Immature natural killer cell (primary cell): ENCODE measurements at regions not wholly inside any gene's neighbourhood (a gene's known extent, or its start where the extent isn't known, plus 50 kb on each side); places are given as distances from the start of the nearest gene placed in this dataset.
"Not testable (repeated sequence)": the region's sequence is repeated elsewhere in the genome, so short reads cannot be mapped to it uniquely, and the experiment has no call there.

Experiments
- DNase-seq, 3 donors: peaks; one replicate each; pipeline ENCODE4 v3.0.0; 2022; ENCODE audit warnings: mixed read lengths in 1 of 3
- H3K27ac Mint-ChIP-seq, 6 donors: one replicate each; pipeline ENCODE4 v1.8.0; 2020; ENCODE audit warnings: mixed read lengths in 6 of 6, mild to moderate bottlenecking in 5 of 6, inconsistent platforms in 4 of 6, moderate library complexity in 3 of 6
- H3K27me3 Mint-ChIP-seq, 3 donors: one replicate each; pipeline ENCODE4 v1.8.0; 2020 to 2021; ENCODE audit warnings: low read depth in 3 of 3, mild to moderate bottlenecking in 3 of 3, mixed read lengths in 3 of 3, moderate library complexity in 3 of 3, inconsistent platforms in 1 of 3
- H3K36me3 Mint-ChIP-seq, 3 donors: one replicate each; pipeline ENCODE4 v1.8.0; 2020; ENCODE audit warnings: mixed read lengths in 3 of 3, inconsistent platforms in 2 of 3, mild to moderate bottlenecking in 2 of 3
- H3K4me1 Mint-ChIP-seq, 2 donors: one replicate each; pipeline ENCODE4 v1.8.0; 2020; ENCODE audit warnings: inconsistent platforms in 2 of 2, mild to moderate bottlenecking in 2 of 2, mixed read lengths in 2 of 2, moderate library complexity in 1 of 2
- H3K4me3 Mint-ChIP-seq, 5 donors: one replicate each; pipeline ENCODE4 v1.8.0; 2020; ENCODE audit warnings: mild to moderate bottlenecking in 5 of 5, mixed read lengths in 5 of 5, inconsistent platforms in 3 of 5, moderate library complexity in 3 of 5
- H3K9me3 Mint-ChIP-seq, 6 donors: one replicate each; pipeline ENCODE4 v1.8.0; 2020; ENCODE audit warnings: mild to moderate bottlenecking in 6 of 6, mixed read lengths in 6 of 6, inconsistent platforms in 4 of 6, moderate library complexity in 3 of 6

DNA sequence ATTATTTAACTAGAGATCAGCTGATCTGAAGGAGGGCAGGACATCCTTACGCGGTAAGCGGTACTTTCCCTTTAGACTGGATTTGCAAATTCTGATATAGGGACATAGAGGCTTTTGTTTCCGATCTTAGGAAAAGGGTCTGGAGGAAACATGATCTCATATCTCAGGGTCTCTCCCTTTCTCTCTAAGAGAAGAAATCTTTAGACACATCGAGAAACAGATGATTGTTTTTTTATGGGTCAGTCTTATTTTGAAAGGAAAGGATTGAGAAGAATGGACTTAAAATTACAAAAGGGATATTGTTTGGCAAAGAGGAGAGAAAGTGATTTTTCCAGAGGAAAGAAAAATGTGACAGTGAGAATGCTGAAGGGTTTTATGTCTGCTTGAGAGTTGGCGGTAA is 83.9 kb upstream of the OGFRL1 start:
- no peaks in the 10 kb centered on the region for H3K36me3 Mint-ChIP-seq
- no peaks in the 10 kb centered on the region for H3K9me3 Mint-ChIP-seq
- no peak for DNase-seq
- H3K27me3 Mint-ChIP-seq: peaks cover 2 to 5% (median 4%) of the 10 kb centered on the region in 3 donors
- no peaks in the 10 kb centered on the region for H3K4me1 Mint-ChIP-seq
- H3K4me3 Mint-ChIP-seq: no peak overlapping the region
- H3K27ac Mint-ChIP-seq: no peak overlapping the region

DNA sequence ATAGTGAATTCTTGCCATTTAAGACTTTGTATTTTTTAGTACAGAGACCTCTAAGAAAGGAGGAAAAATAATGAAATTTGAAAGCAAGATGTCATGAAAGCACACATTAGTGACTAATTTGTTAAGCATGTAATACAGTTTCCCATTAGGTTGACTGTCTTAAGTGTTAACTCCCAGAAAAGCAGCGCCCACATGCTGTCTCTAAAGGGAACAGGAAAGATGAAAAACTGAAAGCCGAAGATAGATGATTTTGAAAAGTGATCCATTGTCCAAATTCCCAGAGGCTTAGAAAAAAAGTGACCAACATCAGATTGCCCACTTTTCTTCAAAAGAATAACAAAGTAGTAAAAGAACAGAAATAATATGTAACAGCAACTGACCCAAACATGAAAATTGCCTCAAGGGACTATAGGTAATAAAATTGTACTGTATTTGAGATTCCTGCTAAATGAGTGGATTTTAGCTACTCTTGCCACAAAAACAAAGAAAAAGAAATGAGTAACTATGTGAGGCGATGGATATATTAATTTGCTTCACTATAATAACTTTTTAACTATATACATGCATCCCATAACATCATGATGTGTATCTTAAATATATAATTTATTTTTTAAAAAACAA is 83.2 kb upstream of the OGFRL1 start:
- H3K4me3 Mint-ChIP-seq: no peak overlapping the region
- no peak overlapping the region for H3K27ac Mint-ChIP-seq
- H3K9me3 Mint-ChIP-seq: no peaks in the 10 kb centered on the region
- H3K36me3 Mint-ChIP-seq: no peaks in the 10 kb centered on the region
- H3K27me3 Mint-ChIP-seq: peaks cover 2 to 5% (median 4%) of the 10 kb centered on the region in 3 donors
- H3K4me1 Mint-ChIP-seq: no peaks in the 10 kb centered on the region
- DNase-seq: no peak

- H3K27ac Mint-ChIP-seq: no peak overlapping the region
Observed at GRCh38 chr6:71206089-71206488, 82.5 kb upstream of the OGFRL1 start.

DNA sequence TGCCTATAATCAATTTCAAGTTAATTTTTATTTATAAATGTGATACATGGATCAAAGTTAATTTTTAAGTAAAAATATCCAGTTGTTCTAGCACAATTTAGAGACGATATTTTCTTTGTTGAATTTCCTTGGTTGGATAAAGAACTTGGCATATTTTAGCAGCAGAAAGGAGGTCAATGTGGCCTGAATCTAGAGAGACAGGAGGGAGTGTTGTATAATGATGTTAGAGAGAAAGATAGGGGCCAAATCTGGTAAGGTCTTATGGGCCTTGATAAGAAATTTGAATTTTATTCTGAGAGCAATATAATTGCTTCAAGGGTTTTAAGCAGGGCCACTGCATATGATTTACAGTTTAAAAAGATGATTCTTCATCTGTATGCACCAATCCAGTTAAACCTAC is 79.4 kb upstream of the OGFRL1 start:
- H3K27ac Mint-ChIP-seq: no peak overlapping the region
- no peaks in the 10 kb centered on the region for H3K4me1 Mint-ChIP-seq
- H3K4me3 Mint-ChIP-seq: no peak overlapping the region
- H3K9me3 Mint-ChIP-seq: no peaks in the 10 kb centered on the region
- no peaks in the 10 kb centered on the region for H3K36me3 Mint-ChIP-seq
- no peak for DNase-seq
- H3K27me3 Mint-ChIP-seq: peaks cover 0 to 6% (median 2%) of the 10 kb centered on the region in 3 donors

More at GRCh38 chr6:71206089-71206488, 82.5 kb upstream of the OGFRL1 start:
- H3K9me3 Mint-ChIP-seq: no peaks in the 10 kb centered on the region
- no peaks in the 10 kb centered on the region for H3K4me1 Mint-ChIP-seq
- H3K36me3 Mint-ChIP-seq: no peaks in the 10 kb centered on the region
- no peak for DNase-seq
- no peak overlapping the region for H3K4me3 Mint-ChIP-seq
- H3K27me3 Mint-ChIP-seq: peaks cover 2 to 5% (median 4%) of the 10 kb centered on the region in 3 donors

- H3K4me1 Mint-ChIP-seq: no peaks in the 10 kb centered on the region
Observed at GRCh38 chr6:71209626-71210025, 79.0 kb upstream of the OGFRL1 start.

DNA sequence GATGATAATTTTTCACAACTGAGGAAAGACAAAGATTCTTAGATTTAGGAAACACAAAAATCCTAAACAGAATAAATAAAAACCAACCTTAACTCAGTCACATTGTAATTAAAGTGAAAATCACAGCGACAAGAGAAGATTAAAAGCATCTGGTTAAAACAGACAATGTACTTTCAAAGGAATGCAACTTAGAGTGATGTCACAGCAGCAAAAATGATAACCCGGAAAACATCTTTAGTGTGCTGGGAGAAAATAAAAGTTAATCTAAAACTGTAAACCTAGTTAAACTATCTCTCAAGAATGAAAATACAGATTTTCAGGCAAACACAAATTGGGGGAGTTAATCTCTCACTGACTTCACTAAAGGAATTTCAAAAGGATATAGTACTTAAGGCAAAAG is 76.8 kb upstream of the OGFRL1 start:
- H3K4me1 Mint-ChIP-seq: no peaks in the 10 kb centered on the region
- no peaks in the 10 kb centered on the region for H3K9me3 Mint-ChIP-seq
- no peak overlapping the region for H3K4me3 Mint-ChIP-seq
- peaks cover 0 to 5% (median 2%) of the 10 kb centered on the region in 3 donors for H3K27me3 Mint-ChIP-seq
- no peak for DNase-seq
- no peaks in the 10 kb centered on the region for H3K36me3 Mint-ChIP-seq
- H3K27ac Mint-ChIP-seq: no peak overlapping the region

More at GRCh38 chr6:71209626-71210025, 79.0 kb upstream of the OGFRL1 start:
- H3K9me3 Mint-ChIP-seq: no peaks in the 10 kb centered on the region
- no peak overlapping the region for H3K27ac Mint-ChIP-seq
- DNase-seq: no peak
- H3K36me3 Mint-ChIP-seq: no peaks in the 10 kb centered on the region
- peaks cover 0 to 6% (median 2%) of the 10 kb centered on the region in 3 donors for H3K27me3 Mint-ChIP-seq
- no peak overlapping the region for H3K4me3 Mint-ChIP-seq

- H3K36me3 Mint-ChIP-seq: no peaks in the 10 kb centered on the region
Observed at GRCh38 chr6:71220466-71220865, 68.1 kb upstream of the OGFRL1 start.

GRCh38 chr6:71222671-71223070 is 65.9 kb upstream of the OGFRL1 start:
- Mint-ChIP-seq H3K36me3 (no peaks in the 10 kb centered on the region), H3K9me3 (no peaks in the 10 kb centered on the region), H3K27ac (no peak overlapping the region), H3K4me1 (peaks cover 0 to 3% of the 10 kb centered on the region in 2 donors), H3K27me3 (peaks cover 2 to 7% (median 2%) of the 10 kb centered on the region in 3 donors), H3K4me3 (no peak overlapping the region)
- DNase-seq: no peak

More at GRCh38 chr6:71220466-71220865, 68.1 kb upstream of the OGFRL1 start:
- peaks cover 0 to 3% of the 10 kb centered on the region in 2 donors for H3K4me1 Mint-ChIP-seq
- H3K9me3 Mint-ChIP-seq: no peaks in the 10 kb centered on the region
- DNase-seq: no peak
- peaks cover 0 to 6% (median 2%) of the 10 kb centered on the region in 3 donors for H3K27me3 Mint-ChIP-seq
- H3K4me3 Mint-ChIP-seq: no peak overlapping the region
- no peak overlapping the region for H3K27ac Mint-ChIP-seq

DNA sequence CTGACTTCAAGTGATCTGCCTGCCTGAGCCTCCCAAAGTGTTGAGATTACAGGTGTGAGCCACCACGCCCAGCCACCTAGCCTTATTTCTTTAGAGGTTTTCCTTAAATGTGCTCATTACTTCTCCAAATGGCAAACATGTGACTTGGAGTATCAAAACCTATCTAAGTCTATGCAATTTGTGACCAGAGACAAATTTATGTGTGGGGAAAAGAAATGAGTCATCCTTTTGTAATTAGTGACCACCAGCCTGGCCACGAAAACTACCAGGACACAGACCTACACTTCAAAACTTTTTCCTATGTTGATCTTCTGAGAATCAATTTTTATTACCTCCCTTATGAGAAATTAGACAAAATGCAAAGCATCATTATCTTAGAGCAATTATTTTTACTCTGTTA is 64.6 kb upstream of the OGFRL1 start:
- Mint-ChIP-seq H3K27me3 (peaks cover 2 to 7% (median 2%) of the 10 kb centered on the region in 3 donors), H3K4me1 (peaks cover 8 to 9% of the 10 kb centered on the region in 2 donors), H3K27ac (no peak overlapping the region), H3K4me3 (no peak overlapping the region), H3K36me3 (no peaks in the 10 kb centered on the region), H3K9me3 (no peaks in the 10 kb centered on the region)
- DNase-seq: no peak

DNA sequence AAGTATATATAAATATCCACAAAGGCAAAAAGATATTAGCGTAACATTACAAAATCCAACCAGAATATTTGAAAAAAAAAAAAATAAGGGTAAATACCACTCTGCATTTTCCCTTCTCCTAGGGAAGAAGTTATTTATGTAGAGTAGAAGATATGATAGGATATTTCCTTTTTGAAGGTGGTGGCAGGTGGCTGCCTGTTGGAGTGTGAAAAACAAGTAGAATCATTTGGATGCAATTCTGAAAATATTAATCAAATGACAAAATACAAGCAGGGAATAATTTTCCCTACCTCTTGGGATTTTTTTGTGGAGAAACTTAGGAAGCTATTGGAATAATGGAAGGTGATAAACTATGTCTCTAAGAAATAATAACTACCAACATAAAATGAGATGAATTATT is 62.5 kb upstream of the OGFRL1 start:
- no peaks in the 10 kb centered on the region for H3K9me3 Mint-ChIP-seq
- H3K27me3 Mint-ChIP-seq: peaks cover 2 to 7% (median 2%) of the 10 kb centered on the region in 3 donors
- no peak overlapping the region for H3K4me3 Mint-ChIP-seq
- no peaks in the 10 kb centered on the region for H3K36me3 Mint-ChIP-seq
- H3K4me1 Mint-ChIP-seq: peaks cover 16 to 17% of the 10 kb centered on the region in 2 donors
- H3K27ac Mint-ChIP-seq: no peak overlapping the region
- DNase-seq: no peak

DNA sequence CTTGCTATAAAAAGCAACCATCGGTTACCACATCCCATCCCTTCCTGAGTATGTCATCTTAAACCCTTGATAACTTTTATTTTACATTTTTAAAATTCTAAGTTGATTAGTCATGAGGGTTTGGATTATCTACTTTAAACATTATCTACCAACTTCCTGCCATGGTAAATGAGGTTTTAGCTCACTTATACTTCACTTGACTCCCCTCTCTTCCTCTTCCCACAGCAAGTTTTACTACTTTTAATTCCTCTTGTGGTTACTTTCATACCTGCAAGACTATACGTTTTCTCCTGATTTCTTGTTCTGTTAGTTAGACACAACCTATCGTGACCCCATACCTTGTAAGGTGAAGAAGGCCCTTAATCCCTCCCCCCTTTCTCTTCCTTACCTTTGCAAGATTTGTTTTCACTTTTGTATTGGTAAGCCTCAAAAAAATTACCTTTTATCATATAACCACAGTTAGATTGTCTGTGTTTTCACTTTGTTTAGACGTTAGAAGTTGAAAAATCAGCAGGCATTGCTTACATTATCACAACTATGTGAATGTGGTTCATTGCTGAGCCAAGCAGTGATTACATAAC is 60.1 kb upstream of the OGFRL1 start:
- DNase-seq: peak; percentile 9 to 12 (median 11)
- Mint-ChIP-seq H3K4me1 (peaks cover 15 to 16% of the 10 kb centered on the region in 2 donors), H3K9me3 (no peaks in the 10 kb centered on the region), H3K4me3 (peak overlapping the region; percentile 4 to 54 (median 28)), H3K27me3 (peaks cover 2 to 4% (median 2%) of the 10 kb centered on the region in 3 donors), H3K36me3 (no peaks in the 10 kb centered on the region), H3K27ac (peak overlapping the region in 4 of 6 donors; percentile 15 to 68 (median 48))

- Mint-ChIP-seq H3K27me3 (peaks cover 0 to 4% (median 2%) of the 10 kb centered on the region in 3 donors), H3K27ac (no peak overlapping the region)
Observed at GRCh38 chr6:71229477-71229876, 59.1 kb upstream of the OGFRL1 start.

DNA sequence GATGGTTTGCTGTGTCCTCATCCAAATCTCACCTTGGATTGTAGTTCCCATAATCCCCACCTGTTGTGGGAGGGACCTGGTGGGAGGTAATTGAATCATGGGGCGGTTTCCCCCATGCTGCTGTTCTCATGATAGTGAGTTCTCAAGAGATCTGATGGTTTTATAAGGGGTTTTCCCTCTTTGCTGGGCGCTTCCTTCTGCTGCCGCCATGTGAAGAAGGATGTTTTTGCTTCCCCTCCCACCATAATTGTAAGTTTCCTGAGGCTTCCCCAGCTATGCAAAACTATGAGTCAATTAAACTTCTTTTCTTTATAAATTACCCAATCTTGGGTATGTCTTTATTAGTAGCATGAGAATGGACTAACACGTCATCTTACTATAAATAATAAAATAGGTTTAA is 55.7 kb upstream of the OGFRL1 start:
- not testable (repeated sequence) for H3K4me3 Mint-ChIP-seq, H3K27me3 Mint-ChIP-seq, DNase-seq, H3K36me3 Mint-ChIP-seq, H3K9me3 Mint-ChIP-seq, H3K27ac Mint-ChIP-seq
- peaks cover 15 to 16% of the 10 kb centered on the region in 2 donors for H3K4me1 Mint-ChIP-seq

More at GRCh38 chr6:71229477-71229876, 59.1 kb upstream of the OGFRL1 start:
- DNase-seq: no peak
- H3K4me1 Mint-ChIP-seq: peaks cover 15 to 16% of the 10 kb centered on the region in 2 donors
- no peaks in the 10 kb centered on the region for H3K9me3 Mint-ChIP-seq
- no peak overlapping the region for H3K4me3 Mint-ChIP-seq
- no peaks in the 10 kb centered on the region for H3K36me3 Mint-ChIP-seq

DNA sequence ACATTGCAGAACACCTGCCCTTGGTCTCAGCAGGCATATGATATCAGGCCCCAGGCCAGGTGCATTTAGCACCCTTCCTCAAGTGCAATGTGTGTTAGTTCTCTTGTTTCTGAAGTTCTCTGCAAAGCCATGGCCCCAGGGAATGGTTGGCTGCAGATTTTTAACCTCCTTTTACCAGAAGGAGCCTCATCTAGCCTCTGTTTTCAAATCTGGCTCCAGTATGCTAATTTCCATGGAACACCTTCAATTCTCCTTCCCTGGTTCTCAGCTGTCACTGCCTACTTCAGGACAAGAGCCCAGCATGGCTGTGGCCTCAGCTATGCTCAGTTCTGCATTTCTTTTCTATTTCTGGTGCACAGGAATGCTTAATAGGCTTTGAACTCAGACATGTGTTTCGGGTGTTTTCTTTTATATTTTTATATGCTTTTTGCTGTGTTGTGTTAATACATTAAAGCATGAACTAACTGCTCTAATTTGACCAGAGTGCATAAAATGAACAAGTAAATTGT is 51.6 kb upstream of the OGFRL1 start:
- H3K4me3 Mint-ChIP-seq: no peak overlapping the region
- H3K36me3 Mint-ChIP-seq: peaks cover 0 to 2% (median 0%) of the 10 kb centered on the region in 3 donors
- DNase-seq: no peak
- peaks cover 0 to 14% (median 1%) of the 10 kb centered on the region in 3 donors for H3K27me3 Mint-ChIP-seq
- peaks cover 0 to 6% (median 0%) of the 10 kb centered on the region in 6 donors for H3K9me3 Mint-ChIP-seq
- H3K27ac Mint-ChIP-seq: no peak overlapping the region
- H3K4me1 Mint-ChIP-seq: no peaks in the 10 kb centered on the region
